ENCODE measurements at regions not wholly inside any gene's neighbourhood (a gene's known extent, or its start where the extent isn't known, plus 50 kb on each side); places are given as distances from the start of the nearest gene placed in this dataset.

DNA sequence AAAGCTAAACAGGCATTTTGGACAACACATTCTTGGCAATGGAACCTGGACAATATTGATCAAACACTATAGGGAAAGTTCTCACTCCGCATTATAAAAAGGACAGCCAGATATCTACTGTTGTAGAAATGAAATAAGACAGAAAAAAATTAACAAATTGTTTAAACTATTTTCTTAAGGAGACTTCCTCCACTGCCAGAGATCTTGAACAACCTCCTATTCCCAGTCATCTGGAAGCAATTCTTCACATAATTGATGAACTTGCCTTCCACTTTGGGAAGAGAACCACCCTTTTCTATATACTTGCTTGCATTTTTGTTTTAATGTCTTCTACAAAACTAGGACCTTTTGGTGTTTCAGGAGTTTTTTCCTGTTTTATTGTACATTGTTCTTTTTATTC is 216.1 kb downstream of the CASP12 start:
- no peak overlapping the region for H3K9ac ChIP-seq (ENCODE audit: insufficient read depth in 1 of 2, low read depth in 2 of 2, low read length in 2 of 2)
- no peaks in the 10 kb centered on the region for H3K27me3 ChIP-seq (ENCODE audit: control insufficient read depth in 2 of 2, insufficient read depth in 2 of 2, low read length in 2 of 2)
- POLR2A ChIA-PET: no interaction called here
- no peak for FAIRE-seq
- H2AFZ ChIP-seq (ENCODE audit: low read depth, low read length): no peak overlapping the region
- no peaks in the 10 kb centered on the region for H4K20me1 ChIP-seq (replicated peaks; ENCODE audit: control insufficient read depth, insufficient read depth, low read length)
- DNase-seq (ENCODE audit: extremely low read depth in 1 of 4, low spot score in 3 of 4): no peak
- in situ Hi-C loops (cut with MboI) (no loop called here), intact Hi-C loops (cut with micrococcal nuclease) (no loop called here)
- ATAC-seq: no peak
- no peaks in the 10 kb centered on the region for H3K9me1 ChIP-seq (ENCODE audit: control insufficient read depth, insufficient read depth, low read length)
- BruUV-seq (replicated peaks): no TSS peak
- H3K36me3 ChIP-seq (ENCODE audit: control insufficient read depth, insufficient read depth, low read length): no peaks in the 10 kb centered on the region
- H3K27ac ChIP-seq (ENCODE audit: extremely low read depth, low read depth, low read length): no peak overlapping the region
- TF ChIP-seq, protein P1, sequence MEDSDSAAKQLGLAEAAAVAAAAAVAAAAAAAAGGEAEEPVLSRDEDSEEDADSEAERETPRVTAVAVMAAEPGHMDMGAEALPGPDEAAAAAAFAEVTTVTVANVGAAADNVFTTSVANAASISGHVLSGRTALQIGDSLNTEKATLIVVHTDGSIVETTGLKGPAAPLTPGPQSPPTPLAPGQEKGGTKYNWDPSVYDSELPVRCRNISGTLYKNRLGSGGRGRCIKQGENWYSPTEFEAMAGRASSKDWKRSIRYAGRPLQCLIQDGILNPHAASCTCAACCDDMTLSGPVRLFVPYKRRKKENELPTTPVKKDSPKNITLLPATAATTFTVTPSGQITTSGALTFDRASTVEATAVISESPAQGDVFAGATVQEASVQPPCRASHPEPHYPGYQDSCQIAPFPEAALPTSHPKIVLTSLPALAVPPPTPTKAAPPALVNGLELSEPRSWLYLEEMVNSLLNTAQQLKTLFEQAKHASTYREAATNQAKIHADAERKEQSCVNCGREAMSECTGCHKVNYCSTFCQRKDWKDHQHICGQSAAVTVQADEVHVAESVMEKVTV (CRISPR knock-in tag; IDR thresholded peaks at IDR 0.05): no peak
- H3K4me3 ChIP-seq: no peak overlapping the region
- no peaks in the 10 kb centered on the region for H3K9me3 ChIP-seq (replicated peaks; ENCODE audit: control insufficient read depth, insufficient read depth, low read depth, low read length)
- CTCF ChIA-PET (ENCODE audit: low intra/inter-chr PET ratio): no interaction called here
- H3K4me1 ChIP-seq (replicated peaks in 1 of 2; ENCODE audit: control insufficient read depth in 2 of 2, insufficient read depth in 2 of 2, low read length in 2 of 2): no peaks in the 10 kb centered on the region
- WGBS (ENCODE audit: insufficient coverage, low coverage, missing lambda C conversion rate): 0% methylated on average over 1 of the region's 1 CpG
- H3K79me2 ChIP-seq (ENCODE audit: control insufficient read depth, insufficient read depth, low read length): no peaks in the 10 kb centered on the region
- no peak overlapping the region for H3K4me2 ChIP-seq (ENCODE audit: insufficient read depth, low read length)

DNA sequence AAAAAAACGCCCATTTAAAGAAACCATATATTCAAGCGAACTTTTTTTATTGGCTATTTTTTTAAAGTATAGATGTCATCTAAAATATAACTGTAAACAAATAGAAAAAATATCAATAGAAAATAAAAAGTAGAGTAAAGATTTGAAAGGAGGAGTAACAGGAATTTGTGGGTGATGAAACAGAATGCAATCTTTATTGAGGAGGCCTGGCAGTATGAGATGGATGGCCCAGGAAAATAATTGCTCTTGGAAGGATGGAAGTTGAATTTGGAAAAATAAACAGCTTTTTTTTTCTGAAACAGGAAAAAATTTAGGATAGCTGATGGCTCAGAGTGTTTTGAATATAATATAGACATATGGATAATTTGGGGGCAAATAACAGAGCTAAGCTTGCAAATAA is 219.0 kb downstream of the CASP12 start:
- TF ChIP-seq ZNF431 (CRISPR knock-in tag; IDR thresholded peaks at IDR 0.05) (no peak), ZNF830 (CRISPR knock-in tag; IDR thresholded peaks at IDR 0.05) (no peak), POLR2G (IDR thresholded peaks at IDR 0.05; ENCODE audit: low read depth, low read length) (no peak), CEBPB (tag; IDR thresholded peaks at IDR 0.05) (no peak), CREB1 (IDR thresholded peaks at IDR 0.05) (no peak), CREB1 (CRISPR knock-in tag; IDR thresholded peaks at IDR 0.05) (no peak), BMI1 (IDR thresholded peaks at IDR 0.05; ENCODE audit: low read length) (no peak), FUS (optimal IDR thresholded peaks at IDR 0.05; ENCODE audit: low read depth, low read length) (no peak), ZBED1 (IDR thresholded peaks at IDR 0.05) (no peak), ZC3H11A (IDR thresholded peaks at IDR 0.05; ENCODE audit: low read depth, low read length) (no peak), ZNF408 (CRISPR knock-in tag; IDR thresholded peaks at IDR 0.05; ENCODE audit: low read depth) (no peak), HDAC6 (IDR thresholded peaks at IDR 0.05; ENCODE audit: low read depth, low read length) (no peak), PTTG1 (tag; IDR thresholded peaks at IDR 0.05; ENCODE audit: low read depth) (no peak)
- TF ChIP-seq, protein P2, sequence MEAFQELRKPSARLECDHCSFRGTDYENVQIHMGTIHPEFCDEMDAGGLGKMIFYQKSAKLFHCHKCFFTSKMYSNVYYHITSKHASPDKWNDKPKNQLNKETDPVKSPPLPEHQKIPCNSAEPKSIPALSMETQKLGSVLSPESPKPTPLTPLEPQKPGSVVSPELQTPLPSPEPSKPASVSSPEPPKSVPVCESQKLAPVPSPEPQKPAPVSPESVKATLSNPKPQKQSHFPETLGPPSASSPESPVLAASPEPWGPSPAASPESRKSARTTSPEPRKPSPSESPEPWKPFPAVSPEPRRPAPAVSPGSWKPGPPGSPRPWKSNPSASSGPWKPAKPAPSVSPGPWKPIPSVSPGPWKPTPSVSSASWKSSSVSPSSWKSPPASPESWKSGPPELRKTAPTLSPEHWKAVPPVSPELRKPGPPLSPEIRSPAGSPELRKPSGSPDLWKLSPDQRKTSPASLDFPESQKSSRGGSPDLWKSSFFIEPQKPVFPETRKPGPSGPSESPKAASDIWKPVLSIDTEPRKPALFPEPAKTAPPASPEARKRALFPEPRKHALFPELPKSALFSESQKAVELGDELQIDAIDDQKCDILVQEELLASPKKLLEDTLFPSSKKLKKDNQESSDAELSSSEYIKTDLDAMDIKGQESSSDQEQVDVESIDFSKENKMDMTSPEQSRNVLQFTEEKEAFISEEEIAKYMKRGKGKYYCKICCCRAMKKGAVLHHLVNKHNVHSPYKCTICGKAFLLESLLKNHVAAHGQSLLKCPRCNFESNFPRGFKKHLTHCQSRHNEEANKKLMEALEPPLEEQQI (IDR thresholded peaks at IDR 0.05): no peak
- no peak overlapping the region for H2AFZ ChIP-seq (ENCODE audit: low read depth, low read length)
- no peak overlapping the region for H3K9ac ChIP-seq (ENCODE audit: insufficient read depth in 1 of 2, low read depth in 2 of 2, low read length in 2 of 2)
- no peak overlapping the region for H3K4me3 ChIP-seq
- H3K27ac ChIP-seq (ENCODE audit: extremely low read depth, low read depth, low read length): no peak overlapping the region
- ATAC-seq (no peak), DNase-seq (ENCODE audit: extremely low read depth in 1 of 4, low spot score in 3 of 4) (no peak), FAIRE-seq (no peak)
- in situ Hi-C loops (cut with MboI): no loop called here
- intact Hi-C loops (cut with micrococcal nuclease): no loop called here
- no peaks in the 10 kb centered on the region for H3K9me3 ChIP-seq (replicated peaks; ENCODE audit: control insufficient read depth, insufficient read depth, low read depth, low read length)
- H4K20me1 ChIP-seq (replicated peaks; ENCODE audit: control insufficient read depth, insufficient read depth, low read length): no peaks in the 10 kb centered on the region
- H3K9me1 ChIP-seq (ENCODE audit: control insufficient read depth, insufficient read depth, low read length): no peaks in the 10 kb centered on the region
- H3K27me3 ChIP-seq (ENCODE audit: control insufficient read depth in 2 of 2, insufficient read depth in 2 of 2, low read length in 2 of 2): no peaks in the 10 kb centered on the region
- BruUV-seq (replicated peaks): no TSS peak
- H3K4me1 ChIP-seq (replicated peaks in 1 of 2; ENCODE audit: control insufficient read depth in 2 of 2, insufficient read depth in 2 of 2, low read length in 2 of 2): no peaks in the 10 kb centered on the region
- ChIA-PET CTCF (ENCODE audit: low intra/inter-chr PET ratio) (no interaction called here), POLR2A (no interaction called here)
- H3K4me2 ChIP-seq (ENCODE audit: insufficient read depth, low read length): no peak overlapping the region
- no peaks in the 10 kb centered on the region for H3K36me3 ChIP-seq (ENCODE audit: control insufficient read depth, insufficient read depth, low read length)
- WGBS (ENCODE audit: insufficient coverage, low coverage, missing lambda C conversion rate): 0% methylated on average over 2 of the region's 2 CpGs
- H3K79me2 ChIP-seq (ENCODE audit: control insufficient read depth, insufficient read depth, low read length): no peaks in the 10 kb centered on the region

Data from K562 (cell line).